Thoracic aorta (tissue), 2 donors: ENCODE measurements at regions not wholly inside any gene's neighbourhood (a gene's known extent, or its start where the extent isn't known, plus 50 kb on each side); places are given as distances from the start of the nearest gene placed in this dataset.

Experiments
- ATAC-seq: fragments of 150-250 bp; one replicate; pipeline ENCODE4 v1.8.0; 2017; ENCODE audit warnings: low read depth; ENCODE audit not compliant: insufficient number of reproducible peaks, low FRiP score
- DNase-seq: peaks from one replicate; pipeline ENCODE4 v3.0.0-alpha.2; 2020; ENCODE audit warnings: low spot score
- H3K27ac ChIP-seq, 2 donors: fragments of 200-600 bp; sonication (generic); 1 replicate in 1 of 2; 2 replicates in 1 of 2; pipeline ENCODE4 v1.5.1; 2016; ENCODE audit warnings: mild to moderate bottlenecking in 2 of 2, moderate library complexity in 2 of 2
- H3K27me3 ChIP-seq: fragments of 200-600 bp; sonication (generic); replicated peaks from 2 replicates; pipeline ENCODE4 v1.6.0; 2016; ENCODE audit warnings: mild to moderate bottlenecking; ENCODE audit not compliant: insufficient read depth
- H3K36me3 ChIP-seq: fragments of 200-600 bp; sonication (generic); one replicate; pipeline ENCODE4 v1.5.1; 2016
- H3K4me1 ChIP-seq, 2 donors: fragments of 200-600 bp; sonication (generic); 1 replicate in 1 of 2; 2 replicates in 1 of 2; pipeline versions ENCODE4 v1.5.1 to v1.6.0; 2016; ENCODE audit warnings: low read depth in 2 of 2, mild to moderate bottlenecking in 1 of 2; ENCODE audit not compliant: control insufficient read depth in 1 of 2
- H3K4me3 ChIP-seq: fragments of 200-600 bp; sonication (generic); 2 replicates; pipeline ENCODE4 v1.5.1; 2016; ENCODE audit warnings: mild to moderate bottlenecking
- H3K9me3 ChIP-seq: fragments of 200-600 bp; sonication (generic); 2 replicates; pipeline ENCODE4 v1.5.1; 2016
- CTCF ChIP-seq: fragments of 200-600 bp; sonication (generic); IDR thresholded peaks from one replicate; pipeline ENCODE4 v1.5.1; 2019; ENCODE audit warnings: antibody characterized with exemption

DNA sequence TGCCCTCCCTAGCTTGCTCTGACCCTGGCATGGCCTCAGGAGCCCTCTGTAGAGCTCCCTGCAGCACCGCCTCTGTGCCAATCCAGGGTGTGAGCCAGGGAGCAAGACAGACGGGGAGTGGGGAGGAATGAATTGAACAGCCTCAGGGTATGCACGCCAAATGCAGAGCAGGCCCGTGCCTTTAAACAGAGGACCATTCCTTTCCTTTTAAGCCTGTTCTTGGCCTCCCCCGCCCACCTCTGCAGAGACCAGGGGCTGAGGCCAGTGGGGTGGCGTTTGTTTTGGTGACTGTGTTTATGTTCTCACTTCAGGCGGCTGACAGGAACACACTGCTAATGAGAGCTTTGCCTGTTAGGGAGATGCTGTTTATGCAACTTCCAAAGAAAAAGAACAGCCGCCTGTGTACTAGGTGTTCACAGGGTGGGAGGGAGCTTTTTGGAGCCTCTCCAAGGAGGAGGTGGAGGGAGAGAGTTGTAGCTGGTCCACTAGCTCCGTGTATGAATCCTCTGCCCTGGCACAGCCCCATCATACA lies 528.1 kb upstream of the DPP6 start:
- ATAC-seq (no peak), DNase-seq (no peak)
- TF ChIP-seq CTCF = no peak
- H3K36me3 ChIP-seq = no peaks in the 10 kb centered on the region
- no peaks in the 10 kb centered on the region for H3K9me3 ChIP-seq
- H3K27me3 ChIP-seq = no peaks in the 10 kb centered on the region
- H3K4me1 ChIP-seq = no peaks in the 10 kb centered on the region
- H3K27ac ChIP-seq = no peak overlapping the region
- H3K4me3 ChIP-seq = no peak overlapping the region

GRCh38 chr7:153529100-153529499 lies 523.1 kb upstream of the DPP6 start:
- ATAC-seq (no peak), DNase-seq (no peak)
- Histone ChIP-seq H3K4me1 (no peaks in the 10 kb centered on the region), H3K9me3 (no peaks in the 10 kb centered on the region), H3K36me3 (no peaks in the 10 kb centered on the region), H3K27me3 (no peaks in the 10 kb centered on the region), H3K4me3 (no peak overlapping the region), H3K27ac (no peak overlapping the region)
- TF ChIP-seq CTCF = no peak

DNA sequence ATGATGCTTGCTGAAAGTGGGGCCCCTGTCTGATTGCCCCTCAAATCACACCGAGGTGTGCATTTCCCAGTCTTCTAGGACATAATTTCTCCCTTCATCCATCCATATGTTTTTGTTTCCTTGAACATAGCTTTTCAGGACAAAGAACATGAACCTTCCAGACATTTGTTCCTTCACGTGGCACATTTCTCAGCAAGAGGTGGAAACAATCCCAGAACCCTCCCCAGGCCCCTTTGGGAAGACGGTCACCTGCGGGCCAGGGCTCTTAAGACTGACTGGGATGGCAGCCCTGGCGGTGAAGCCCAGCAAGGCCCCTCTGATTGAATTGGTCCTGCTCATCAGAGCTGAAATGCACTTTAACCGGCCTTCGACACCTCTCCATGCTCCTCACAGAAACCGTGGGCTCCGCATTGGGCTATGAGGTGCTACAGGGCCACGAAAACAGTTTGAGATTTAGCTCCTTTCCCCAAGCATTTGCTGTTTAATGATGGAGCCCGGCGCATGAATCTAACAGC lies 522.5 kb upstream of the DPP6 start:
- H3K27me3 ChIP-seq = no peaks in the 10 kb centered on the region
- no peak for ATAC-seq
- H3K36me3 ChIP-seq = no peaks in the 10 kb centered on the region
- no peak overlapping the region for H3K27ac ChIP-seq
- no peaks in the 10 kb centered on the region for H3K9me3 ChIP-seq
- no peaks in the 10 kb centered on the region for H3K4me1 ChIP-seq
- no peak overlapping the region for H3K4me3 ChIP-seq
- DNase-seq = no peak
- TF ChIP-seq CTCF = no peak

- no peaks in the 10 kb centered on the region for H3K36me3 ChIP-seq
- H3K4me3 ChIP-seq = no peak overlapping the region
- no peaks in the 10 kb centered on the region for H3K27me3 ChIP-seq
- no peak for DNase-seq
- TF ChIP-seq CTCF = no peak
- no peaks in the 10 kb centered on the region for H3K9me3 ChIP-seq
- no peak for ATAC-seq
- no peak overlapping the region for H3K27ac ChIP-seq
- no peaks in the 10 kb centered on the region for H3K4me1 ChIP-seq
These were observed 521.8 kb upstream of the DPP6 start for GRCh38 chr7:153530441-153530840.

- Histone ChIP-seq H3K36me3 (no peaks in the 10 kb centered on the region), H3K4me1 (no peaks in the 10 kb centered on the region), H3K27me3 (no peaks in the 10 kb centered on the region), H3K4me3 (no peak overlapping the region), H3K9me3 (no peaks in the 10 kb centered on the region), H3K27ac (no peak overlapping the region)
- DNase-seq (no peak), ATAC-seq (no peak)
- no peak for TF ChIP-seq CTCF
These were observed 519.9 kb upstream of the DPP6 start for GRCh38 chr7:153532326-153532725.
